GM06990 (cell line): ENCODE measurements at regions not wholly inside any gene's neighbourhood (a gene's known extent, or its start where the extent isn't known, plus 50 kb on each side); places are given as distances from the start of the nearest gene placed in this dataset.
"Not testable (repeated sequence)": the region's sequence is repeated elsewhere in the genome, so short reads cannot be mapped to it uniquely, and the experiment has no call there.

Source experiments
- DNase-seq: peaks from one replicate; pipeline ENCODE4 v3.0.0-alpha.2; 2011; ENCODE audit not compliant: insufficient read length; ENCODE audit errors: extremely low read depth
- H3K27me3 ChIP-seq: replicated peaks from 2 replicates; pipeline ENCODE4 v1.6.0; 2011; ENCODE audit warnings: low read length; ENCODE audit not compliant: control insufficient read depth, insufficient read depth
- H3K36me3 ChIP-seq: 2 replicates; pipeline ENCODE4 v1.5.1; 2011; ENCODE audit warnings: low read length; ENCODE audit not compliant: control insufficient read depth, insufficient read depth
- H3K4me3 ChIP-seq: replicated peaks from 2 replicates; pipeline ENCODE4 v1.5.1; 2011; ENCODE audit warnings: low read depth, mild to moderate bottlenecking, control low read depth, low read length
- CTCF ChIP-seq: IDR thresholded peaks from 2 replicates; pipeline ENCODE4 v1.5.1; 2011; ENCODE audit warnings: low read length, control low read depth, mild to moderate bottlenecking, inconsistent platforms; ENCODE audit not compliant: insufficient read depth, poor library complexity, severe bottlenecking

- Histone ChIP-seq H3K36me3 (no peaks in the 10 kb centered on the region), H3K27me3 (no peaks in the 10 kb centered on the region), H3K4me3 (no peak overlapping the region)
- DNase-seq: no peak
- no peak for TF ChIP-seq CTCF
Measured at GRCh38 chr6:71675386-71675785, 211.0 kb upstream of the RIMS1 start.

GRCh38 chr6:71676298-71676697 lies 210.1 kb upstream of the RIMS1 start:
- H3K27me3 ChIP-seq: no peaks in the 10 kb centered on the region
- no peak for TF ChIP-seq CTCF
- H3K36me3 ChIP-seq: no peaks in the 10 kb centered on the region
- no peak overlapping the region for H3K4me3 ChIP-seq
- DNase-seq: no peak

- H3K36me3 ChIP-seq: no peaks in the 10 kb centered on the region
- no peaks in the 10 kb centered on the region for H3K27me3 ChIP-seq
- no peak overlapping the region for H3K4me3 ChIP-seq
- no peak for TF ChIP-seq CTCF
- no peak for DNase-seq
Measured at GRCh38 chr6:71678091-71678490, 208.3 kb upstream of the RIMS1 start.

GRCh38 chr6:71681234-71681867 lies 205.0 kb upstream of the RIMS1 start:
- no peak for TF ChIP-seq CTCF

GRCh38 chr6:71686021-71686677 lies 200.2 kb upstream of the RIMS1 start:
- H3K4me3 ChIP-seq: not testable (repeated sequence)

More at GRCh38 chr6:71681234-71681867, 205.0 kb upstream of the RIMS1 start:
- no peak for DNase-seq
- Histone ChIP-seq H3K27me3 (no peaks in the 10 kb centered on the region), H3K36me3 (no peaks in the 10 kb centered on the region), H3K4me3 (no peak overlapping the region)

GRCh38 chr6:71698702-71699101 lies 187.6 kb upstream of the RIMS1 start:
- DNase-seq: no peak
- TF ChIP-seq CTCF: no peak
- no peaks in the 10 kb centered on the region; the same call in 1 of the 2 replicates for H3K27me3 ChIP-seq
- no peak overlapping the region for H3K4me3 ChIP-seq
- no peaks in the 10 kb centered on the region for H3K36me3 ChIP-seq

More at GRCh38 chr6:71686021-71686677, 200.2 kb upstream of the RIMS1 start:
- DNase-seq, H3K27me3 ChIP-seq, H3K36me3 ChIP-seq: not testable (repeated sequence)
